ENCODE measurements at regions not wholly inside any gene's neighbourhood (a gene's known extent, or its start where the extent isn't known, plus 50 kb on each side); places are given as distances from the start of the nearest gene placed in this dataset.

GRCh38 chr20:54981175-54981574, 505.8 kb downstream of the DOK5 start:
- peaks cover 3 to 9% (median 6%) of the 10 kb centered on the region in 5 donors for H3K9me3 Mint-ChIP-seq
- ChIA-PET POLR2A (no interaction called here), CTCF (interaction anchor here (1.0 kb wide), 1 partner anchor 73 kb away, joined by 3 read pairs; no protein-coding TSS in a partner anchor)
- H3K27ac Mint-ChIP-seq, result no peak overlapping the region
- no peaks in the 10 kb centered on the region for H3K36me3 Mint-ChIP-seq
- no peaks in the 10 kb centered on the region for H3K4me1 Mint-ChIP-seq
- Histone ChIP-seq H3K4me1 (ENCODE audit: insufficient read depth, low read length) (no peaks in the 10 kb centered on the region), H3K27me3 (ENCODE audit: insufficient read depth, low read length, poor library complexity, severe bottlenecking) (no peaks in the 10 kb centered on the region), H3K9me3 (ENCODE audit: low read length) (no peaks in the 10 kb centered on the region), H3K4me3 (ENCODE audit: low read length) (no peak overlapping the region), H3K27ac (ENCODE audit: low read depth, low read length) (no peak overlapping the region), H3K36me3 (ENCODE audit: insufficient read depth, low read length) (no peaks in the 10 kb centered on the region)
- no peak overlapping the region for H3K4me3 Mint-ChIP-seq
- DNase-seq, result no peak
- H3K27me3 Mint-ChIP-seq, result no peaks in the 10 kb centered on the region

GRCh38 chr20:54980103-54980960, 504.9 kb downstream of the DOK5 start:
- POLR2A ChIA-PET, result no interaction called here
- no peak overlapping the region for H3K4me3 Mint-ChIP-seq
- H3K27ac ChIP-seq (ENCODE audit: low read depth, low read length), result no peak overlapping the region
- peaks cover 3 to 7% (median 6%) of the 10 kb centered on the region in 5 donors for H3K9me3 Mint-ChIP-seq
- H3K27me3 ChIP-seq (ENCODE audit: insufficient read depth, low read length, poor library complexity, severe bottlenecking), result no peaks in the 10 kb centered on the region
- H3K4me1 ChIP-seq (ENCODE audit: insufficient read depth, low read length), result no peaks in the 10 kb centered on the region
- H3K27me3 Mint-ChIP-seq, result no peaks in the 10 kb centered on the region
- CTCF ChIA-PET, result interaction anchor here (1.0 kb wide), 1 partner anchor 74 kb away, joined by 3 read pairs; no protein-coding TSS in a partner anchor
- no peaks in the 10 kb centered on the region for H3K36me3 Mint-ChIP-seq
- no peaks in the 10 kb centered on the region for H3K4me1 Mint-ChIP-seq
- no peak for DNase-seq
- no peak overlapping the region for H3K4me3 ChIP-seq (ENCODE audit: low read length)
- no peaks in the 10 kb centered on the region for H3K36me3 ChIP-seq (ENCODE audit: insufficient read depth, low read length)
- no peak overlapping the region for H3K27ac Mint-ChIP-seq
- no peaks in the 10 kb centered on the region for H3K9me3 ChIP-seq (ENCODE audit: low read length)

GRCh38 chr20:54950304-54950703, 474.9 kb downstream of the DOK5 start:
- Histone ChIP-seq H3K4me1 (ENCODE audit: insufficient read depth, low read length) (no peaks in the 10 kb centered on the region), H3K27ac (ENCODE audit: low read depth, low read length) (no peak overlapping the region), H3K36me3 (ENCODE audit: insufficient read depth, low read length) (no peaks in the 10 kb centered on the region), H3K9me3 (ENCODE audit: low read length) (no peaks in the 10 kb centered on the region), H3K27me3 (ENCODE audit: insufficient read depth, low read length, poor library complexity, severe bottlenecking) (no peaks in the 10 kb centered on the region), H3K4me3 (ENCODE audit: low read length) (no peak overlapping the region)
- ChIA-PET POLR2A (no interaction called here), CTCF (no interaction called here)
- H3K27me3 Mint-ChIP-seq, result no peaks in the 10 kb centered on the region
- H3K4me3 Mint-ChIP-seq, result no peak overlapping the region
- DNase-seq, result no peak
- no peak overlapping the region for H3K27ac Mint-ChIP-seq
- no peaks in the 10 kb centered on the region for H3K4me1 Mint-ChIP-seq
- H3K36me3 Mint-ChIP-seq, result no peaks in the 10 kb centered on the region
- peaks cover 0 to 12% (median 2%) of the 10 kb centered on the region in 5 donors for H3K9me3 Mint-ChIP-seq

- Histone ChIP-seq H3K4me1 (ENCODE audit: insufficient read depth, low read length) (no peaks in the 10 kb centered on the region), H3K27me3 (ENCODE audit: insufficient read depth, low read length, poor library complexity, severe bottlenecking) (no peaks in the 10 kb centered on the region), H3K27ac (ENCODE audit: low read depth, low read length) (no peak overlapping the region), H3K4me3 (ENCODE audit: low read length) (no peak overlapping the region), H3K9me3 (ENCODE audit: low read length) (no peaks in the 10 kb centered on the region), H3K36me3 (ENCODE audit: insufficient read depth, low read length) (no peaks in the 10 kb centered on the region)
- no peak for DNase-seq
- ChIA-PET POLR2A (no interaction called here), CTCF (no interaction called here)
- peaks cover 0 to 18% (median 7%) of the 10 kb centered on the region in 5 donors for H3K9me3 Mint-ChIP-seq
- H3K36me3 Mint-ChIP-seq, result no peaks in the 10 kb centered on the region
- no peaks in the 10 kb centered on the region for H3K4me1 Mint-ChIP-seq
- no peak overlapping the region for H3K4me3 Mint-ChIP-seq
- H3K27me3 Mint-ChIP-seq, result no peaks in the 10 kb centered on the region
- peak overlapping the region in 1 of 8 donors; percentile 70 for H3K27ac Mint-ChIP-seq
These were observed 466.3 kb downstream of the DOK5 start for GRCh38 chr20:54941666-54942065.

- Mint-ChIP-seq H3K27ac (no peak overlapping the region), H3K36me3 (no peaks in the 10 kb centered on the region), H3K27me3 (no peaks in the 10 kb centered on the region), H3K9me3 (peaks cover 0 to 13% (median 8%) of the 10 kb centered on the region in 5 donors), H3K4me1 (no peaks in the 10 kb centered on the region), H3K4me3 (no peak overlapping the region)
- ChIA-PET CTCF (no interaction called here), POLR2A (no interaction called here)
- Histone ChIP-seq H3K9me3 (ENCODE audit: low read length) (no peaks in the 10 kb centered on the region), H3K4me1 (ENCODE audit: insufficient read depth, low read length) (no peaks in the 10 kb centered on the region), H3K4me3 (ENCODE audit: low read length) (no peak overlapping the region), H3K27me3 (ENCODE audit: insufficient read depth, low read length, poor library complexity, severe bottlenecking) (no peaks in the 10 kb centered on the region), H3K27ac (ENCODE audit: low read depth, low read length) (no peak overlapping the region), H3K36me3 (ENCODE audit: insufficient read depth, low read length) (no peaks in the 10 kb centered on the region)
- no peak for DNase-seq
These were observed 465.1 kb downstream of the DOK5 start for GRCh38 chr20:54940522-54940921.

GRCh38 chr20:54938707-54939106, 463.3 kb downstream of the DOK5 start:
- POLR2A ChIA-PET, result no interaction called here
- Mint-ChIP-seq H3K4me3 (no peak overlapping the region), H3K4me1 (no peaks in the 10 kb centered on the region), H3K27me3 (no peaks in the 10 kb centered on the region), H3K9me3 (peaks cover 0 to 8% (median 7%) of the 10 kb centered on the region in 5 donors), H3K36me3 (no peaks in the 10 kb centered on the region), H3K27ac (no peak overlapping the region)
- Histone ChIP-seq H3K9me3 (ENCODE audit: low read length) (no peaks in the 10 kb centered on the region), H3K27ac (ENCODE audit: low read depth, low read length) (no peak overlapping the region), H3K36me3 (ENCODE audit: insufficient read depth, low read length) (no peaks in the 10 kb centered on the region), H3K27me3 (ENCODE audit: insufficient read depth, low read length, poor library complexity, severe bottlenecking) (no peaks in the 10 kb centered on the region), H3K4me3 (ENCODE audit: low read length) (no peak overlapping the region), H3K4me1 (ENCODE audit: insufficient read depth, low read length) (no peaks in the 10 kb centered on the region)
- CTCF ChIA-PET, result no interaction called here
- no peak for DNase-seq

GRCh38 chr20:54933212-54933904, 458.0 kb downstream of the DOK5 start:
- Mint-ChIP-seq H3K27ac (no peak overlapping the region), H3K4me1 (no peaks in the 10 kb centered on the region), H3K9me3 (peaks cover 0 to 11% (median 5%) of the 10 kb centered on the region in 5 donors), H3K27me3 (no peaks in the 10 kb centered on the region), H3K36me3 (no peaks in the 10 kb centered on the region), H3K4me3 (no peak overlapping the region)
- no peak overlapping the region for H3K27ac ChIP-seq (ENCODE audit: low read depth, low read length)
- H3K4me1 ChIP-seq (ENCODE audit: insufficient read depth, low read length), result no peaks in the 10 kb centered on the region
- no peak for DNase-seq
- H3K27me3 ChIP-seq (ENCODE audit: insufficient read depth, low read length, poor library complexity, severe bottlenecking), result no peaks in the 10 kb centered on the region
- H3K4me3 ChIP-seq (ENCODE audit: low read length), result no peak overlapping the region
- H3K36me3 ChIP-seq (ENCODE audit: insufficient read depth, low read length), result no peaks in the 10 kb centered on the region
- H3K9me3 ChIP-seq (ENCODE audit: low read length), result no peaks in the 10 kb centered on the region
- ChIA-PET POLR2A (no interaction called here), CTCF (no interaction called here)

- no peak for DNase-seq
- CTCF ChIA-PET, result no interaction called here
- Histone ChIP-seq H3K9me3 (ENCODE audit: low read length) (no peaks in the 10 kb centered on the region), H3K4me3 (ENCODE audit: low read length) (no peak overlapping the region), H3K4me1 (ENCODE audit: insufficient read depth, low read length) (no peaks in the 10 kb centered on the region), H3K36me3 (ENCODE audit: insufficient read depth, low read length) (no peaks in the 10 kb centered on the region), H3K27ac (ENCODE audit: low read depth, low read length) (no peak overlapping the region), H3K27me3 (ENCODE audit: insufficient read depth, low read length, poor library complexity, severe bottlenecking) (no peaks in the 10 kb centered on the region)
- Mint-ChIP-seq H3K27ac (no peak overlapping the region), H3K9me3 (peaks cover 2 to 9% (median 5%) of the 10 kb centered on the region in 5 donors), H3K36me3 (no peaks in the 10 kb centered on the region), H3K27me3 (no peaks in the 10 kb centered on the region), H3K4me3 (no peak overlapping the region), H3K4me1 (no peaks in the 10 kb centered on the region)
- POLR2A ChIA-PET, result no interaction called here
These were observed 453.8 kb downstream of the DOK5 start for GRCh38 chr20:54929191-54929590.

Measured in CD8-positive, alpha-beta memory T cell (primary cell).